ENCODE measurements at regions not wholly inside any gene's neighbourhood (a gene's known extent, or its start where the extent isn't known, plus 50 kb on each side); places are given as distances from the start of the nearest gene placed in this dataset.

DNA sequence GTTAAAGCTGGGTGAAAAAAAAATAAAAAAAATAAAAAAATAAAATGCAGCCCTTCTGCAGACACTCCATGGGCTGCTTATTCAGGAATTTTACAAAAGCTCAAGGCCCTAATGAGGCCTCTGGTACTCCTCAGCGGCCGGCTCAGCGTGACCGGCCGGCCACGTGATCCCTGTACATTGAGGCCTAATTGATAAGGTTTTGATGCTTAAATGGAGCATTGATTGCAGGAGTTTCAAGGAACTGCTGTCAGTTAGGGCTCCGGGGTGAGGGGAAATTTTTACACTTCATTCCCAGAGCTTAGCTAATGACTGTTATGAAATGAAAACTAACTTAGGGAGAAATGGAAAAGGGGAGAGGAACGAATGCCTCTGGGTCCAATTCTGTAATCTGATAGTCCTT lies 368.8 kb upstream of the KIRREL3 start:
- no peak for DNase-seq

- no peak for DNase-seq
Observed at GRCh38 chr11:127362754-127363308, 362.3 kb upstream of the KIRREL3 start.

- no peak for DNase-seq
Observed at GRCh38 chr11:127358160-127358559, 357.6 kb upstream of the KIRREL3 start.

- no peak for DNase-seq
Observed at GRCh38 chr11:127350476-127350875, 349.9 kb upstream of the KIRREL3 start.

DNA sequence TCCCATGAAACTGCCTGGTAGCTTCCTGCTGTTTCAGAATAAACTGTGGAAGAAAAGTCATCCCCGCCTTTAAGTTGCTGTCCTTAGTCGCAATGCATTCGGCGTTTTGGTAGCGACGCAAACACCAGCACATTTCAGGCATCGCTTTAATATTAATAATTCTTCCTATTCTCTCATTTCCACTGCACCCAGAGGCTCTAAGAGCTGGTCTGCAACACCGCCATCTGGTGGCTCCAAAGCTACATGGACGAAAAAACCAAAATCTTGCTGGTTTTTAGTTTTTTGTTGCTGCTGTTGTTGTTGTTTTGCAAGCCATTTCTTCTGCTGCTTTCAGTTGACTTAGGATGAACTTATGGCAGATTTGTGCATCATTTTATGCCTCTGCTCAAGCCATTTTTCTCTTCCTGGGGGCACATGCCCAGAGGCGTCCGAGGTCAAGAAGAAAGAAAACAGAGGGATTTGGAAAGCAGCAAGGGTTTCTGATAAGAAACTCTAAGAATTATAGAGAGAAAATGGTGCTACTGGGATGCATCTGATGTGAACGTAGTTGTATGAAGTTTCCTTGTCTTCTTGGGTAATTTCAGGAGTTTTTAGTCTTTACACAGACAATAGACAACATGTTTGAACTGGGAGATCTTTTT lies 345.4 kb upstream of the KIRREL3 start:
- peak; percentile 64 for DNase-seq

- DNase-seq: no peak
Observed at GRCh38 chr11:127340438-127340837, 339.9 kb upstream of the KIRREL3 start.

GRCh38 chr11:127339376-127339775 lies 338.8 kb upstream of the KIRREL3 start:
- DNase-seq: no peak

DNA sequence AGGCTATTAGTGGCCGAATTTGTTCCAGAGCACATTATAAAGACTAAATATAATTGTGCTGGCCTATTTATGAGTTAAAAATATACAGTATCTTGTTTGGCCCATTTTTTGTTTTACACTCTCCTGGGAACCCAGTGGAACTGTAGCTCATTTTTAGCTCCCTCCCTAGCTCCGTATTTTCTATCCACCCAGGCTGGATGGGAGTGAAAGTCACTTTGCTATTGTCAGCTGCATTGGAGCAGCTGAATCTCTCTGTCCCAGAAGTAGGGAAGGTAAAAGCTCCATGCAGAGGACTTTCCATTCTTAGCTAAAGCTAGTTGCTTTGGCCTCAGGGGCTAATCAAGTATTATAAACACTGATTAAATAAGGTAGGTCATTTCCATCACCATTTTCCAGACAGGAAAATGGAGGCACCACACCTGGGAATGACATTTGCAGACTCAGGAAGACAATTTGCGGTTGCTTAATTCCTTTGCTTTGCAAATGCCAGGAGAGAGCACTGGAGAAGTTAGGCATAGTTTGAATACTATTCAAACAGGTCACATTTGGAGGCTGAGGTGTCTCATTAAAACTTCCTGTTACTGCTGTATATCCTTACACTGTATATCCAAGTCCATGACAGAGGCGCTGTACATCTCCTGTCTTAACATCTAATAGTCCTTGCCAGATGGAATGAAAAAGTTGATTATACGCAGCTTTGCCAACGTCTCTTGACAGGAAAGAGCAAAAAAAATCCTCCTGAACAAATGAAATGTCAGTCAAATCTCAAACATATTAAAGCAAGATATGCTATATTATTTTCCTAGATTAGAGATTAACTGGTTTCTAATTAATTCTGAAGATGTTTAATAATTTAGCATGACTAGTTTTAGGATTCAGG lies 338.1 kb upstream of the KIRREL3 start:
- DNase-seq: no peak

DNA sequence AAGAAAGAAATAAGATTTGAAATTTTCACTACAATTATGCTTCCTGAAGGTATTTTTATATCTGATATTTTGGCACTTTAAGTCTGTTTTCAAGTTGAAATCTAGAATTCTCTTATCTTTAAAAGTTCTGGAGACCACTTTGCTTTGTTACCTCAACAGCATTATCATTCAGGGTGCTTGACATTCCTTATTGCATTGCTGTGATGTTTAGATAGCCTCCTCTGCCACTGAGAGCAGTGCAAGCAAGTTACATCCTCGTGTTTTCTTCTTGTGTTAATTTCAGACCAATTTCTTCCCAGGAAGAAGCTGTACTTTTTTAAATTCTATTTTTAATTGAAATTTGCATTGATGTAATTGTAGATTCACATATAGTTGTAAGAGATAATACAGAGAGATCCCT lies 333.9 kb upstream of the KIRREL3 start:
- no peak for DNase-seq

DNA sequence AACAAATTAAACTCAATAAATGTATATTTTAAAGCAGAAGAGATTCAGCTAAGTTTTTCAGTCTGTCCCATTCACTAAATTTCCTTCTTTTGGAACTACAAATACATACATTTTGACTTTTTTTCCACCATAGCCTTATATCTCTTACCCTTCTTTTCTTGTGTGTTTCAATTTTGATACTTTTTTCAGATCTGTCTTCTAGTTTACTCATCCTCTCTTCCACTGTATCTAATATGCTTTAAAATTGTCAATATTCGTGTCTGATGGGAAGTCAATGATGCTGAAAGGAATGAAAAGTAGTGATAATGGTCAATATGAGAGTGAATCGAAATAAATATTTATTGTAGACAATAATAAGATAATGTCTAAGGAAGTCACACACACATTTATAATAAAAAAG lies 332.3 kb upstream of the KIRREL3 start:
- DNase-seq: no peak

DNA sequence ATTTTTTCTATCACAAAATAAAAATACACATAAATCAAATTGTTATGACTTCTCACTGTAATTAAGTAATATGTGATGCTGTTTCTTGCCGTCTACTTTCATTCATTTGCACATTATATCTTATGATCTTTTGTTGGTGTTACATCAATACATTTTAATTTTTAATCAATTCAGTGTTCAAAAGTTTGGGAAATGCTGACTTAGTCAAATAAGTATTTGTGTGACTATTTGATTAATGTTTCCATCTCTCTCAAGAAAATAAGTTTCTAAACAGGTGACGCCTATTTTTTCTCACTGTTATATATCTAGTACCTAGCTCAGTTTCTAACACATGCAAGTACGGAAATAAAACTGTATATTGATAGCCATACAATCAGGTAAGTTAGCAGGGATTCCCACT lies 329.5 kb upstream of the KIRREL3 start:
- DNase-seq: no peak

DNA sequence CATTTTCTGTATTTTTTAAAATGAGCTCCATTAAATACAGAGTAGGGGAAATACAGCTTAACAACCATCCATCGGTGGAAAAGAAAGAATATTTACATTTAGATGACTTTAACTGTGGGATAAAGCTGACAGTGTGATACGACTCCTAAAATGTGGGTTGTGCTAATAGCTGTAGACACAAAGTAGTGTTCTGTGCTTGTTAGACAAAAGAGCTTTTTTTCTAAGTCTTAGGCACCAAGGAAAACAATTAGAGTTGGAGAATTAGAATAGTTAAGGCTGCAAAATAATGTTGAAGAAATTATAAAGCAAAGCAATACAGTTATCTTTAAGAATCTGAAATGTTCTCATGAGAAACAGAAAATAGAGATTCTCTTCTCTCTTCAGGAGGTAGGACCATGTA lies 307.7 kb upstream of the KIRREL3 start:
- no peak for DNase-seq

GRCh38 chr11:127307700-127308099 lies 307.1 kb upstream of the KIRREL3 start:
- DNase-seq: no peak

DNA sequence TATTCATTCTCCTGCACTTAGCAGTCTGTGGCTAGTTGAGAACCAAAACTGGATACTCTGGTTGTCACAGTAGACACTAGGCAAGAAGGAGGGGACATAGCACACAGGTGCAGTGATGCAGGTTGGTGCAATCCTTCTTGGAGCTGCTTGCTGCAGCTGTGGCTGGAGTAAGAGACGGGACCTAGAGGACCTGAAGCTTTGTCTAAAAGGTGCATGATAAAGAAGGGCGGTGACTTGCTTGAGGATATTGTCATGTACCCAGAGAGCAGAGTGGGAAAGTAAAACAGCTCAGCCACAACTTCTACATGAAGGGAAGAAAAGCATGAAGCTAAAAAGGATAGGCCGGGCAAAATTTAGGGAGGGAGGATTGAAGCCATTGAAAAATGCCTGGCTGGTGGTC lies 304.1 kb upstream of the KIRREL3 start:
- no peak for DNase-seq

GRCh38 chr11:127288926-127289325 lies 288.4 kb upstream of the KIRREL3 start:
- no peak for DNase-seq

DNA sequence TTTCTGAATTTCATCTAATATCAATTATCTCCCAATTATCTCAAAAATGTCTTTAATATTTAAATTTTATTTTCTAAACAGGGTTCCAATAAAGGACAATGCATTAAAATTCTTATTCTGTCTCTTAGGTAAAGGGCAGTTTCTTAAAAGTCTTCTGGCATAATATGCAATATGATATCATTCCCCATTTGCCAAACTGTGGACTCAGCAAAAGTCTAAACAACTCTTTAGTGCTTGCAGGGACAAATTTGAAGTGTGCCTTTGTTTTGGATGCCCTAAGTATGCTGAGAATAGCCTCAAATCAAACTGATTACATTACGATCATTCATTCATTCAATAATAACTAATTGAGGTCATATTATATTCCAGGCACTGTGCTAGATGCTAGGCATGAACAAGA lies 281.0 kb upstream of the KIRREL3 start:
- no peak for DNase-seq

DNA sequence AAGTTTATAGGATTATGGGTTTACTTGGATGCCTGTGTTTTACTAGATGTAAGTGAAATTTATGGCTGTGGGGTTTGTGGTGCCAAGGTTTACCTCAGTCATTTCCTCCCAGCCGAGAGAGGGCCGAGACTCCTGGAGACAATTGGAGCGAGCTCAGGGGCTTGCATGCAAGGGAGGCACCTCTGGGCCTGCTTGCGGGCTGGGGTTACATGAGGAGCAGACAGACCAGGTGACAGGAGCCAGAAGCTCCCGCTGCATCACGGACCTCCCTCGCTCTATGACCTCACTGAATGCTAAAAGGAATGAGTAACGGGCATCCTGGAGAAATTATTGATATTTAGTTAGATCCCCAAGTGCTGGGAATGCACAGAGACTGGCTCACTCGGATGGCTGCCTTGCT lies 275.2 kb upstream of the KIRREL3 start:
- no peak for DNase-seq

DNA sequence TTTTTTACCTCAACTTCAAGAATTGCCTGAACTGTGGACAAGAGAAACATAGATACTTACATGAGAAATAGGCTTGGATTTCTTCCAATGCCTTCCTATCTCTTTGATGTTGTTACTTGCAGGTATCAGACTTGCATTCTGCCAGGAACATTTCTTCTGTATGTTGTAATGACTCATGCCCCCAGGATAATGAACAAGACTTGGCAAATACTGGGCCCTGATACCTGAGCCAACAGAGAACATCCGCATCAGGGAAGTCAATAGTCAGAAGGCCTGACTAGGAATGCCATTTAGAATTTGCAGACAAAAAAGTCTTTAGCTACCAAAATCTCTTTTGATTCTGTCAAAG lies 273.7 kb upstream of the KIRREL3 start:
- DNase-seq: no peak

- DNase-seq: no peak
Observed at GRCh38 chr11:127273593-127274327, 273.2 kb upstream of the KIRREL3 start.

DNA sequence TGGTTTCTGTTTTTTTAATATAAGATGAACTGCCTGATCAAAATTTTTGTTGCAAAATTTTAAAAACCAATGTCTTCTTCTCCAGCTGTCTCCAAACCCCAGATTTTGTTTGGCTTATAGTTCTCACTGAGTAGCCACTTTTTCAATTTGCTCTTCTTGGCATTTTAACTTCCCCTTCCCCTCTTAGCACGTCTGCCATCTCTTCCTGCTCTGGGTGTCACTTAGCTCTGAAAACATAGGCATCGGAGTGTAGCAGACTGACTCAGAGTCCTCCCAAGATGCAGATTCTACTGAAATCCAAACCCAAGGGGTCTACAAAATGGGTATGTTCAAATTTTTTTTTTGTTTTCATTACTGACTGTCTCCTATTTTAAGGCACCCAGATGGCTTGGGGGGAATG lies 270.3 kb upstream of the KIRREL3 start:
- no peak for DNase-seq

- DNase-seq: no peak
Observed at GRCh38 chr11:127269911-127270310, 269.3 kb upstream of the KIRREL3 start.

DNA sequence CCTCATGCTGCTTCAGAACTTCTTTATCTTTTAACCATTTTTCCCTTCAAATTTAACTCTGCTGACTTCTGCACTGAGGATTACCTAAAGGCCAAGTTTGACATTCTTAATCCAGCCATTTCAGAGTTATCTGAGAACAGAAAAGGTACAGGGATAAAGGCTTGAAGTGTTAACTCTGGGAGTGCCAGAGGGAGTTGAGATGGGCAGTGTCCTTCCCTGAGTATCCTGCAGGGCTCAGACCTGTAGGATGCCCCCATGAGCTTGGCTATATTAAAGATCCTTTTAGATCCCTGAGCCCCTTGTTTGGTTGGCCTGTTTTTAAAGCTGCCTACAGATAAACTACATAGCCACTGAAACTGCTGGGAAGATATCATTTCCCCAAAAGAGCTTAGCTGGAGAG lies 268.4 kb upstream of the KIRREL3 start:
- no peak for DNase-seq

DNA sequence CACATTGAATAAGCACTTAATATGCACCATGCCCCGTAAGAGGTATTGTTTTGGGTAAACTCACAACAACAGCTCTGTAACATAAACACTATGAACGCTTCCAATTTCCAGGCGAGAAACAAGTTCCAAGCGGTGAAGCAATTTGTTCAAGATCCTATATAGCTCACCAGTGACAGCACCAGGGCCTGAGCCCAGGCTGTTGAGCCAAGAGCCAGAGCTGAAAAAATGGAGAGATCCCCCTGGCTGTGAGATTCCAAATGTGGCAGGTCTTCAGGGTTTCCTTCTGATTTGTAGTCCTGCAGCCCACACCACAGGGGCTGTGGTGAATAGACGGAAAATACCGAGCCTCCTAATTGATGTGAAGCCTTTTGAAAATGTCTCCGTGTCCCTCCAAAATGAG lies 268.0 kb upstream of the KIRREL3 start:
- DNase-seq: no peak

GRCh38 chr11:127259102-127259501 lies 258.5 kb upstream of the KIRREL3 start:
- DNase-seq: no peak

All from NCI-H146 (cell line).